ENCODE measurements at regions not wholly inside any gene's neighbourhood (a gene's known extent, or its start where the extent isn't known, plus 50 kb on each side); places are given as distances from the start of the nearest gene placed in this dataset.

GRCh38 chr18:49655266-49656072, 93.6 kb downstream of the LIPG start:
- no peak for DNase-seq

GRCh38 chr18:49654347-49654746, 92.5 kb downstream of the LIPG start:
- DNase-seq, result no peak

GRCh38 chr18:49652881-49653724, 91.2 kb downstream of the LIPG start:
- no peak for DNase-seq

GRCh38 chr18:49651033-49651432, 89.2 kb downstream of the LIPG start:
- no peak for DNase-seq

- DNase-seq, result no peak
Measured at GRCh38 chr18:49650426-49650891, 88.6 kb downstream of the LIPG start.

- DNase-seq, result no peak
Measured at GRCh38 chr18:49648811-49649210, 87.0 kb downstream of the LIPG start.

Data from activated CD4-positive, alpha-beta T cell treated with anti-CD3 and anti-CD28 coated beads, Interleukin-2, amount 50 U/mL, for 16 hours (primary cell).